ENCODE measurements at regions not wholly inside any gene's neighbourhood (a gene's known extent, or its start where the extent isn't known, plus 50 kb on each side); places are given as distances from the start of the nearest gene placed in this dataset.

DNA sequence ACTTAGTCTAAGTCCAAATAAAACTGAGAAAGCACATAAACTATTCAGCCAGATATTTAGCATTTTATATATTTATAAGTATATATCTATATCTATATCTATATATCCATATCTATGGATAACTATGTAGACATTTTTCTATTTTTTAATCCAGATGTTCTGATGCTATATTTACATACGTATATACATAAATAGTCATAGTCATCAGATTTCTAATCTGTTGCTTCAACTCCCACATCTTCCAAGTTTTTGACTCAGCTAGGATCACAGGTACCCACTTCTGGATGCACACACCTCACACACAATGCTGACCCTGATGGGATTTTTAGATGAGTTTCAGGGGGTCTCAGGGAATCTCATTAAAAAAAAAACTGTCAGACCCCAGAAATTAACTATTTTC is 52.2 kb upstream of the ZC3H11B start:
- TF ChIP-seq, protein P1, sequence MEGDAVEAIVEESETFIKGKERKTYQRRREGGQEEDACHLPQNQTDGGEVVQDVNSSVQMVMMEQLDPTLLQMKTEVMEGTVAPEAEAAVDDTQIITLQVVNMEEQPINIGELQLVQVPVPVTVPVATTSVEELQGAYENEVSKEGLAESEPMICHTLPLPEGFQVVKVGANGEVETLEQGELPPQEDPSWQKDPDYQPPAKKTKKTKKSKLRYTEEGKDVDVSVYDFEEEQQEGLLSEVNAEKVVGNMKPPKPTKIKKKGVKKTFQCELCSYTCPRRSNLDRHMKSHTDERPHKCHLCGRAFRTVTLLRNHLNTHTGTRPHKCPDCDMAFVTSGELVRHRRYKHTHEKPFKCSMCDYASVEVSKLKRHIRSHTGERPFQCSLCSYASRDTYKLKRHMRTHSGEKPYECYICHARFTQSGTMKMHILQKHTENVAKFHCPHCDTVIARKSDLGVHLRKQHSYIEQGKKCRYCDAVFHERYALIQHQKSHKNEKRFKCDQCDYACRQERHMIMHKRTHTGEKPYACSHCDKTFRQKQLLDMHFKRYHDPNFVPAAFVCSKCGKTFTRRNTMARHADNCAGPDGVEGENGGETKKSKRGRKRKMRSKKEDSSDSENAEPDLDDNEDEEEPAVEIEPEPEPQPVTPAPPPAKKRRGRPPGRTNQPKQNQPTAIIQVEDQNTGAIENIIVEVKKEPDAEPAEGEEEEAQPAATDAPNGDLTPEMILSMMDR (IDR thresholded peaks at IDR 0.05; ENCODE audit: borderline replicate concordance, control extremely low read depth, extremely low read depth, insufficient read depth, missing control alignments) = no peak
- in situ Hi-C loops (cut with MboI; ENCODE audit: low sequenced_read_pairs, unreplicated experiment) = loop anchor here (10.0 to 25.0 kb wide), 2 partner anchors 140 to 1328 kb away; partner anchors contain the start of gene TGFB2
- no peak for DNase-seq (ENCODE audit: low spot score)

DNA sequence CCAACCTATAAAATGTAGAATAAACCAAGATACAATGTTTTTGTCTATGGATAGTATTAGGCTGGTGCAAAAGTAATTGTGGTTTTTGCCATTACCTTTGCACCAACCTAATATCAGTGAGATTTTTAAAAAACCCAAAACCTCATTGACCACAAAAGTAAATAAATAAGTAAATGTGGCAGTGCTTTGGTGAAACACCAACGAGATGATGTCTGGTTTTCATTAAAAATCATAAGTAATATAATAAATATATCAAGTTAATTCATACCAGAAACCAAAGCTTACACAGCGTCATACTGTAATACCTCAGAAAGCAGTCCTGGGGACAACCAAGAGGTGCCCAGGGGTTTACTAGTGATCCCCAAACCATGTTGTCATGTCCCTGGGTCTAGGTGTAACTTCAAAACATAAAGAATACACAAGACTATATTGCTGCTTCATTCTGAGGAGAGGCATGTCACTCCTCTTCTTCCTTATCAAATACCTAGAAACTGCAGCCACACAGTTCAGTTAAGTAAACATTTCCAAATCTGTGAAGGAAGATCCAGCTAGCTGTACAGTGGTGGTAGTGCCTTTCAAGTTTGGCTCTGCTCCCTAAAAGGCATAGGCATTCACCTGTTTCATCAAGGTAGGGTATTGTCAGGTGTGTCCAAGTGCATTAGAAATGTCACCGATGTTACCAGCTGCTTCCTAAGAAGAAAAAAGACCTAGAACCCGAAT is 51.6 kb upstream of the ZC3H11B start:
- DNase-seq (ENCODE audit: low spot score) = no peak
- TF ChIP-seq, protein P1 (IDR thresholded peaks at IDR 0.05; ENCODE audit: borderline replicate concordance, control extremely low read depth, extremely low read depth, insufficient read depth, missing control alignments) = no peak
- in situ Hi-C loops (cut with MboI; ENCODE audit: low sequenced_read_pairs, unreplicated experiment) = loop anchor here (10.0 to 25.0 kb wide), 2 partner anchors 140 to 1327 kb away; partner anchors contain the start of gene TGFB2
